OCI-LY3 (cell line): ENCODE measurements at regions not wholly inside any gene's neighbourhood (a gene's known extent, or its start where the extent isn't known, plus 50 kb on each side); places are given as distances from the start of the nearest gene placed in this dataset.

Experiments used
- EZH2phosphoT487 ChIP-seq: fragments of 200-600 bp; shearing (Covaris generic); IDR thresholded peaks from 2 replicates; pipeline ENCODE4 v1.6.1; 2018; ENCODE audit warnings: antibody characterized with exemption, mixed run types, low read depth
- TF ChIP-seq, protein P1 (sequence below): fragments of 200-600, 300-600 bp; sonication (generic); IDR thresholded peaks from 2 replicates; pipeline ENCODE4 v1.5.1; 2014; ENCODE audit warnings: antibody characterized with exemption, low read length, low read depth

DNA sequence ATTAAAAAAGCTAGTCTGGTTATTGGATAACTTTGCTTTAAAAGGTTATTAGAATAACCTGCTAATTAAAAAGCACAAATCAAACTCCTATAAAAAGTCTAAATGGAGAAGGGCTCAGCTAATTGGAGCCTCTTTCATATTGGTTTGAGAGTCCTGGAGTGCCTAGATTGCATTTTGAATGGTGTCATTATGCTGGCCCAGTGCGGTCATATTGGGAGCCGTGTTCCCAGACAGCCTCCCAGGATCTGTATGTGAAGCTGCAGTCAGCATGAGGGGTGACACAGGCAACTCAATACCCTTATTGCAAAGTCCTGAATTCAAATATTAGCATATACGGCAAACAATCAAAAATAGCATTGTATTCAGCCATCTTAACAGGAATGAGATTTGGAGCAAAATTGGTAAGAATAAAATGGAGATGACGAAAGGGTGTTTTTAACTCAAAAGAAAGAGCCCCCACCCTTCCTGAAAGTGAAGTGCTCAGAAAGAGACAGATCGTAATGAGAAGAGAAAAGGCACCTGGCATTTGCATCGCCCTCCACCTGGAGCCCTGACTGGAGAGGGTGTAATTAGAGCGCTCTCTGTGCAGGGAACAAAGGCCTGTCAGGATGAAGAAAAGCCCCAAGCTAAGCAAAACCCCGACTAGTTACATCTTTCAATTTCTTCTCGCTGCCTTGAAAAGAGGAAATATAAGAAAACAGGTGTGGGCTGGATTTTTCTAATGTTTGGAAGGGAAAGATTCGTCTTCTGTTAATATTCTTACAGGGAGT is 621.0 kb upstream of the ADAMTS16 start:
- TF ChIP-seq, protein P1, sequence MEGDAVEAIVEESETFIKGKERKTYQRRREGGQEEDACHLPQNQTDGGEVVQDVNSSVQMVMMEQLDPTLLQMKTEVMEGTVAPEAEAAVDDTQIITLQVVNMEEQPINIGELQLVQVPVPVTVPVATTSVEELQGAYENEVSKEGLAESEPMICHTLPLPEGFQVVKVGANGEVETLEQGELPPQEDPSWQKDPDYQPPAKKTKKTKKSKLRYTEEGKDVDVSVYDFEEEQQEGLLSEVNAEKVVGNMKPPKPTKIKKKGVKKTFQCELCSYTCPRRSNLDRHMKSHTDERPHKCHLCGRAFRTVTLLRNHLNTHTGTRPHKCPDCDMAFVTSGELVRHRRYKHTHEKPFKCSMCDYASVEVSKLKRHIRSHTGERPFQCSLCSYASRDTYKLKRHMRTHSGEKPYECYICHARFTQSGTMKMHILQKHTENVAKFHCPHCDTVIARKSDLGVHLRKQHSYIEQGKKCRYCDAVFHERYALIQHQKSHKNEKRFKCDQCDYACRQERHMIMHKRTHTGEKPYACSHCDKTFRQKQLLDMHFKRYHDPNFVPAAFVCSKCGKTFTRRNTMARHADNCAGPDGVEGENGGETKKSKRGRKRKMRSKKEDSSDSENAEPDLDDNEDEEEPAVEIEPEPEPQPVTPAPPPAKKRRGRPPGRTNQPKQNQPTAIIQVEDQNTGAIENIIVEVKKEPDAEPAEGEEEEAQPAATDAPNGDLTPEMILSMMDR, result no peak
- no peak for TF ChIP-seq EZH2phosphoT487
